Peyer's patch (tissue), 4 donors: ENCODE measurements at regions not wholly inside any gene's neighbourhood (a gene's known extent, or its start where the extent isn't known, plus 50 kb on each side); places are given as distances from the start of the nearest gene placed in this dataset.
"Not testable (repeated sequence)": the region's sequence is repeated elsewhere in the genome, so short reads cannot be mapped to it uniquely, and the experiment has no call there.

Source experiments
- DNase-seq, 3 donors: peaks; one replicate each; pipeline ENCODE4 v3.0.0-alpha.2; 2017 to 2019
- H3K27ac ChIP-seq, 4 donors: fragments of 200-600 bp; sonication (generic); one replicate each; pipeline ENCODE4 v1.5.1; 2016 to 2019
- H3K27me3 ChIP-seq, 2 donors: fragments of 200-600 bp; sonication (generic); one replicate each; pipeline ENCODE4 v1.5.1; 2019
- H3K36me3 ChIP-seq, 3 donors: fragments of 200-600 bp; sonication (generic); one replicate each; pipeline ENCODE4 v1.5.1; 2016 to 2019
- H3K4me1 ChIP-seq, 4 donors: fragments of 200-600 bp; sonication (generic); one replicate each; pipeline ENCODE4 v1.5.1; 2016 to 2019
- H3K4me3 ChIP-seq, 4 donors: fragments of 200-600 bp; sonication (generic); 1 replicate in 3 of 4; 2 replicates in 1 of 4; pipeline ENCODE4 v1.5.1; 2016 to 2019; ENCODE audit warnings: mild to moderate bottlenecking in 1 of 4
- H3K9me3 ChIP-seq, 4 donors: fragments of 200-600 bp; sonication (generic); one replicate each; pipeline ENCODE4 v1.5.1; 2016 to 2019; ENCODE audit warnings: mild to moderate bottlenecking in 1 of 4
- POLR2A ChIP-seq, 2 donors: fragments of 450-650 bp; IDR thresholded peaks; one replicate each; pipeline ENCODE4 v1.5.1; 2017; ENCODE audit warnings: antibody characterized with exemption in 2 of 2, mild to moderate bottlenecking in 2 of 2, moderate library complexity in 2 of 2
- TF ChIP-seq, protein P1 (sequence below), 6 experiments: fragments of 450-650 bp in 4 of 6; fragments of 200-600 bp in 2 of 6; sonication (generic) in 1 of 6; IDR thresholded peaks; one replicate each; pipeline ENCODE4 v1.5.1; 2017 to 2019; ENCODE audit warnings: antibody characterized with exemption in 6 of 6, mild to moderate bottlenecking in 3 of 6, moderate library complexity in 1 of 6

DNA sequence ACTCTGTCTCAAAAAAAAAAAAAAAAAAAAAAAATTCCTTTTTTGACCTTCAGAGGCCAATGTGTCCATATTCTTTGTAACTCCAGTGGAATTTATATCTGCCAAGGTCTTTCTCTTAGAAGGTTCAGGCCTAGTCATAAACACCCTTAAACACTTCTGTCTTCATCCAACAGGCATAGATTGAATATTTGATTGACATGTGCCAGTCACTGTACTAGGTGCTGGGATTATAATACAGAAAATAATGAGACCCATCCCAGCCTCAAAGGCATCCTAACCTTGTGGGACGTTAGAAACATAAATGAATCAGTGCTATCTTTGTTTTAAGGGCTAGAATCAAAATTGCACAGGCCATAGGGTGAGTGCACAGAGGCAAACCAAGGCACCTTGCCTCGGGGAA lies 62.9 kb upstream of the SERBP1 start:
- no peak for DNase-seq
- Histone ChIP-seq H3K4me3 (no peak overlapping the region), H3K9me3 (no peaks in the 10 kb centered on the region), H3K4me1 (no peaks in the 10 kb centered on the region), H3K36me3 (no peaks in the 10 kb centered on the region), H3K27ac (no peak overlapping the region), H3K27me3 (no peaks in the 10 kb centered on the region)
- TF ChIP-seq POLR2A (IDR thresholded peaks at IDR 0.05) = no peak
- TF ChIP-seq, protein P1, sequence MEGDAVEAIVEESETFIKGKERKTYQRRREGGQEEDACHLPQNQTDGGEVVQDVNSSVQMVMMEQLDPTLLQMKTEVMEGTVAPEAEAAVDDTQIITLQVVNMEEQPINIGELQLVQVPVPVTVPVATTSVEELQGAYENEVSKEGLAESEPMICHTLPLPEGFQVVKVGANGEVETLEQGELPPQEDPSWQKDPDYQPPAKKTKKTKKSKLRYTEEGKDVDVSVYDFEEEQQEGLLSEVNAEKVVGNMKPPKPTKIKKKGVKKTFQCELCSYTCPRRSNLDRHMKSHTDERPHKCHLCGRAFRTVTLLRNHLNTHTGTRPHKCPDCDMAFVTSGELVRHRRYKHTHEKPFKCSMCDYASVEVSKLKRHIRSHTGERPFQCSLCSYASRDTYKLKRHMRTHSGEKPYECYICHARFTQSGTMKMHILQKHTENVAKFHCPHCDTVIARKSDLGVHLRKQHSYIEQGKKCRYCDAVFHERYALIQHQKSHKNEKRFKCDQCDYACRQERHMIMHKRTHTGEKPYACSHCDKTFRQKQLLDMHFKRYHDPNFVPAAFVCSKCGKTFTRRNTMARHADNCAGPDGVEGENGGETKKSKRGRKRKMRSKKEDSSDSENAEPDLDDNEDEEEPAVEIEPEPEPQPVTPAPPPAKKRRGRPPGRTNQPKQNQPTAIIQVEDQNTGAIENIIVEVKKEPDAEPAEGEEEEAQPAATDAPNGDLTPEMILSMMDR (IDR thresholded peaks at IDR 0.05) = no peak

GRCh38 chr1:67495327-67495726 lies 65.1 kb upstream of the SERBP1 start:
- DNase-seq = no peak
- Histone ChIP-seq H3K36me3 (no peaks in the 10 kb centered on the region), H3K27me3 (no peaks in the 10 kb centered on the region), H3K4me3 (no peak overlapping the region), H3K4me1 (no peaks in the 10 kb centered on the region), H3K27ac (no peak overlapping the region), H3K9me3 (no peaks in the 10 kb centered on the region)
- no peak for TF ChIP-seq POLR2A (IDR thresholded peaks at IDR 0.05)
- TF ChIP-seq, protein P1 (IDR thresholded peaks at IDR 0.05) = no peak

- Histone ChIP-seq H3K9me3 (no peaks in the 10 kb centered on the region), H3K4me3 (no peak overlapping the region), H3K36me3 (no peaks in the 10 kb centered on the region), H3K4me1 (no peaks in the 10 kb centered on the region), H3K27ac (no peak overlapping the region), H3K27me3 (no peaks in the 10 kb centered on the region)
- no peak for DNase-seq
- TF ChIP-seq, protein P1 (IDR thresholded peaks at IDR 0.05) = no peak
- no peak for TF ChIP-seq POLR2A (IDR thresholded peaks at IDR 0.05)
Observed at GRCh38 chr1:67496329-67496728, 66.1 kb upstream of the SERBP1 start.

DNA sequence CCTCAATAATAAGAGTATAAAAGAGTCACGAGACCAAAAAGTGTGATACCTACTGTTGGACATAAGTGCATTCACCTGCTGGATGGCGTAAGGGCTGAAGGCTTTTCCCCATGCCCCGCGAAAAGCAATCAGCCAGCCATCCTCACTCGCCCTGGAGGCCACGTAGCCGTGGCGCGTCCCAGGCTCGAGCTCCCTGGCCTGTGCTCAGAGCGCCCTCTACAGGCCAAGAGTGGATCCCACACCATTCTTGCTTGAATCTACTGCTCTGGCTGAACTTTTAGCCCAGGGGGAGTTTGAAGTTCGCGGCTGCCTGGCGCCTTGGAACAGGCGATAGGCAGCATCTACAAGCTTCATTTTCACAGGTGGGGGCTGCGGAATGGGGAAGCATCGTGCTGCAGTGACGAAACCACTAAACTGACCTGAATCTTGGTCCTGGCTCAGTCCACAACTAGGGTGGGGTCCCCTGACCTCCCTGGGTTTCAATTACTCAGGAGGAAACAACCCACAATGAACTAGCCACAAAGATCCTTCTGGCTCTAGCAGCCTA lies 70.3 kb upstream of the SERBP1 start:
- DNase-seq = peak; percentile 79 to 94 (median 86)
- H3K36me3 ChIP-seq = no peaks in the 10 kb centered on the region
- no peak overlapping the region for H3K27ac ChIP-seq
- H3K9me3 ChIP-seq = no peaks in the 10 kb centered on the region
- no peak overlapping the region for H3K4me3 ChIP-seq
- no peaks in the 10 kb centered on the region for H3K27me3 ChIP-seq
- H3K4me1 ChIP-seq = no peaks in the 10 kb centered on the region
- TF ChIP-seq, protein P1 (IDR thresholded peaks at IDR 0.05) = peak; percentile 74 to 97 (median 96)
- TF ChIP-seq POLR2A (IDR thresholded peaks at IDR 0.05) = no peak

GRCh38 chr1:67503974-67504373 lies 73.8 kb upstream of the SERBP1 start:
- H3K27me3 ChIP-seq = no peaks in the 10 kb centered on the region
- no peaks in the 10 kb centered on the region for H3K36me3 ChIP-seq
- H3K4me1 ChIP-seq = no peaks in the 10 kb centered on the region
- H3K27ac ChIP-seq = no peak overlapping the region
- DNase-seq = no peak
- H3K9me3 ChIP-seq = no peaks in the 10 kb centered on the region
- H3K4me3 ChIP-seq = no peak overlapping the region
- TF ChIP-seq, protein P1 (IDR thresholded peaks at IDR 0.05) = no peak
- TF ChIP-seq POLR2A (IDR thresholded peaks at IDR 0.05) = no peak

GRCh38 chr1:67513392-67514294 lies 83.4 kb upstream of the SERBP1 start:
- not testable (repeated sequence) for H3K27ac ChIP-seq, DNase-seq, H3K9me3 ChIP-seq, H3K4me3 ChIP-seq, H3K27me3 ChIP-seq, H3K4me1 ChIP-seq, H3K36me3 ChIP-seq
